HG02852 (cell line): ENCODE measurements at regions not wholly inside any gene's neighbourhood (a gene's known extent, or its start where the extent isn't known, plus 50 kb on each side); places are given as distances from the start of the nearest gene placed in this dataset.

ENCODE experiments used
- ATAC-seq: cut with Tn5 transposase; IDR thresholded peaks from one replicate; pipeline ENCODE4 v1.9.1; 2021; ENCODE audit warnings: mild to moderate bottlenecking, moderate library complexity; ENCODE audit not compliant: unreplicated experiment

GRCh38 chr1:87265786-87266185 is 62.9 kb upstream of the LMO4 start:
- ATAC-seq = no peak

- ATAC-seq = no peak
Measured at GRCh38 chr1:87268111-87268510, 60.6 kb upstream of the LMO4 start.

- ATAC-seq = no peak
Measured at GRCh38 chr1:87269921-87270320, 58.8 kb upstream of the LMO4 start.

GRCh38 chr1:87273291-87273690 is 55.4 kb upstream of the LMO4 start:
- ATAC-seq = no peak

- ATAC-seq = no peak
Measured at GRCh38 chr1:87274851-87275250, 53.8 kb upstream of the LMO4 start.

GRCh38 chr1:87278825-87279535 is 49.7 kb upstream of the LMO4 start:
- ATAC-seq = no peak
